Uterus (tissue), 2 donors: ENCODE measurements at regions not wholly inside any gene's neighbourhood (a gene's known extent, or its start where the extent isn't known, plus 50 kb on each side); places are given as distances from the start of the nearest gene placed in this dataset.

Experiments
- POLR2A ChIP-seq, 2 donors: fragments of 450-650 bp; IDR thresholded peaks; one replicate each; pipeline ENCODE4 v1.6.1; 2016; ENCODE audit warnings: antibody characterized with exemption in 2 of 2, mild to moderate bottlenecking in 1 of 2, moderate library complexity in 1 of 2
- TF ChIP-seq, protein P1 (sequence below), 4 experiments: fragments of 200-600 bp in 2 of 4; fragments of 450-650 bp in 2 of 4; sonication (generic) in 2 of 4; IDR thresholded peaks; one replicate each; pipeline ENCODE4 v1.5.1; 2016 to 2019; ENCODE audit warnings: antibody characterized with exemption in 4 of 4, mild to moderate bottlenecking in 2 of 4, moderate library complexity in 1 of 4

DNA sequence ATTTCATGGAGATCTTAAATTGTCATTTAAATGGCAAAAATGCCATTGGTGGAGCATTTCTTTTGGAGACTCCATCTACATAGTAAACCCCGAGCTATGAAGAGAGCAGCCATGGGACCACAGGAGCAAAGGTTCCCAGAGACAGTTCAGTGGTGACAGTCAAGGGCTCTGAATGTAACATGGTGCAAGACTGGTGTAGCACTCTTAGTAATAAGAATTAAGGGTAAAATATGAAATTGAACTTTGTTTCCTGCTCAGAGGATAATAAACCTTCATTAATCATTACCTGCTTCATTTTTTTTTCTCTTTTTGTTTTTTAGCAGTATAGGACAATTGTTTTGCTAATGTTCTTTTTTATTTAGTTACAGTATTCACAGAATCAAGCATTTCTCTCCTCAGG lies 717.5 kb upstream of the POM121L12 start:
- TF ChIP-seq, protein P1, sequence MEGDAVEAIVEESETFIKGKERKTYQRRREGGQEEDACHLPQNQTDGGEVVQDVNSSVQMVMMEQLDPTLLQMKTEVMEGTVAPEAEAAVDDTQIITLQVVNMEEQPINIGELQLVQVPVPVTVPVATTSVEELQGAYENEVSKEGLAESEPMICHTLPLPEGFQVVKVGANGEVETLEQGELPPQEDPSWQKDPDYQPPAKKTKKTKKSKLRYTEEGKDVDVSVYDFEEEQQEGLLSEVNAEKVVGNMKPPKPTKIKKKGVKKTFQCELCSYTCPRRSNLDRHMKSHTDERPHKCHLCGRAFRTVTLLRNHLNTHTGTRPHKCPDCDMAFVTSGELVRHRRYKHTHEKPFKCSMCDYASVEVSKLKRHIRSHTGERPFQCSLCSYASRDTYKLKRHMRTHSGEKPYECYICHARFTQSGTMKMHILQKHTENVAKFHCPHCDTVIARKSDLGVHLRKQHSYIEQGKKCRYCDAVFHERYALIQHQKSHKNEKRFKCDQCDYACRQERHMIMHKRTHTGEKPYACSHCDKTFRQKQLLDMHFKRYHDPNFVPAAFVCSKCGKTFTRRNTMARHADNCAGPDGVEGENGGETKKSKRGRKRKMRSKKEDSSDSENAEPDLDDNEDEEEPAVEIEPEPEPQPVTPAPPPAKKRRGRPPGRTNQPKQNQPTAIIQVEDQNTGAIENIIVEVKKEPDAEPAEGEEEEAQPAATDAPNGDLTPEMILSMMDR (IDR thresholded peaks at IDR 0.05) = no peak
- no peak for TF ChIP-seq POLR2A (IDR thresholded peaks at IDR 0.05)
